SKM-1 (cell line): ENCODE measurements at regions not wholly inside any gene's neighbourhood (a gene's known extent, or its start where the extent isn't known, plus 50 kb on each side); places are given as distances from the start of the nearest gene placed in this dataset.
A peak's percentile ranks its signal among the peaks of the same experiment; 100 is the strongest.
"Not testable (repeated sequence)": the region's sequence is repeated elsewhere in the genome, so short reads cannot be mapped to it uniquely, and the experiment has no call there.

Experiments
- DNase-seq: peaks from one replicate; lab custom pipeline; 2025; ENCODE audit not compliant: unreplicated experiment; lab: John Stamatoyannopoulos, UW

- no peak for DNase-seq
These were observed 847.3 kb upstream of the ADAMTS5 start for GRCh38 chr21:27814226-27814625.

GRCh38 chr21:27813750-27814149 lies 846.9 kb upstream of the ADAMTS5 start:
- no peak for DNase-seq

- no peak for DNase-seq
These were observed 846.5 kb upstream of the ADAMTS5 start for GRCh38 chr21:27813344-27813743.

- no peak for DNase-seq
These were observed 845.4 kb upstream of the ADAMTS5 start for GRCh38 chr21:27812279-27812678.

- DNase-seq = no peak
These were observed 842.0 kb upstream of the ADAMTS5 start for GRCh38 chr21:27808923-27809322.

- DNase-seq = no peak
These were observed 840.7 kb upstream of the ADAMTS5 start for GRCh38 chr21:27807596-27807995.

GRCh38 chr21:27806281-27806680 lies 839.4 kb upstream of the ADAMTS5 start:
- DNase-seq = no peak

GRCh38 chr21:27805696-27806095 lies 838.8 kb upstream of the ADAMTS5 start:
- DNase-seq = no peak

GRCh38 chr21:27804515-27804914 lies 837.6 kb upstream of the ADAMTS5 start:
- no peak for DNase-seq

GRCh38 chr21:27803571-27803970 lies 836.7 kb upstream of the ADAMTS5 start:
- DNase-seq = no peak

- DNase-seq = peak; percentile 20
These were observed 836.1 kb upstream of the ADAMTS5 start for GRCh38 chr21:27802816-27803475.

- DNase-seq = no peak
These were observed 833.0 kb upstream of the ADAMTS5 start for GRCh38 chr21:27799861-27800260.

- no peak for DNase-seq
These were observed 829.2 kb upstream of the ADAMTS5 start for GRCh38 chr21:27796106-27796505.

- no peak for DNase-seq
These were observed 828.5 kb upstream of the ADAMTS5 start for GRCh38 chr21:27795418-27795817.

- DNase-seq = no peak
These were observed 827.0 kb upstream of the ADAMTS5 start for GRCh38 chr21:27793901-27794300.

GRCh38 chr21:27787046-27787445 lies 820.2 kb upstream of the ADAMTS5 start:
- no peak for DNase-seq

- DNase-seq = no peak
These were observed 812.7 kb upstream of the ADAMTS5 start for GRCh38 chr21:27779606-27780005.

- no peak for DNase-seq
These were observed 810.2 kb upstream of the ADAMTS5 start for GRCh38 chr21:27776925-27777553.

- no peak for DNase-seq
These were observed 805.9 kb upstream of the ADAMTS5 start for GRCh38 chr21:27772816-27773215.

GRCh38 chr21:27771938-27772483 lies 805.1 kb upstream of the ADAMTS5 start:
- no peak for DNase-seq

- peak; percentile 7 for DNase-seq
These were observed 802.9 kb upstream of the ADAMTS5 start for GRCh38 chr21:27769763-27770162.

- DNase-seq = not testable (repeated sequence)
These were observed 801.3 kb upstream of the ADAMTS5 start for GRCh38 chr21:27768046-27768637.
